Body of pancreas (tissue), 4 donors: ENCODE measurements at regions not wholly inside any gene's neighbourhood (a gene's known extent, or its start where the extent isn't known, plus 50 kb on each side); places are given as distances from the start of the nearest gene placed in this dataset.

Source experiments
- POLR2A ChIP-seq, 3 donors: fragments of 450-650 bp; IDR thresholded peaks; one replicate each; pipeline ENCODE4 v1.6.1; 2016; ENCODE audit warnings: antibody characterized with exemption in 3 of 3, mild to moderate bottlenecking in 2 of 3
- TF ChIP-seq, protein P1 (sequence below), 7 experiments: fragments of 450-650 bp in 4 of 7; fragments of 200-600 bp in 3 of 7; sonication (generic) in 3 of 7; IDR thresholded peaks; one replicate each; pipeline ENCODE4 v1.5.1; 2016 to 2019; ENCODE audit warnings: antibody characterized with exemption in 7 of 7

DNA sequence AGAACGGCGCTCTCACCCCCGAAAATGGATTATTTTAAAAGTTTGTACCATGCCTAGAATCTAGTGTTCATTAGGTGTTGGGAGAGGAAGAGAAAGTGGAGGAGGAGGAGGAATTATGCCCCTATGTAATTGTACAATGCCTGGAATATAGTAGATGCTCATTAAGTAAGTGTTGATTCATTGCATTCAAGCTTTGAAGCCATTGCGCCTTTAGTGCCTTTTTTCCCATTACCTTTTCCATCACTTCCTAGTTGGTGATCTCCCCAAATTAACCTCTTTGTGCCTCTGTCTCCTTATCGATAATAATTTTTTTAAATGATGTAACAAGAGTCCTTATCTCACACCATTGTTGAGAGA lies 220.7 kb upstream of the PRICKLE2 start:
- TF ChIP-seq, protein P1, sequence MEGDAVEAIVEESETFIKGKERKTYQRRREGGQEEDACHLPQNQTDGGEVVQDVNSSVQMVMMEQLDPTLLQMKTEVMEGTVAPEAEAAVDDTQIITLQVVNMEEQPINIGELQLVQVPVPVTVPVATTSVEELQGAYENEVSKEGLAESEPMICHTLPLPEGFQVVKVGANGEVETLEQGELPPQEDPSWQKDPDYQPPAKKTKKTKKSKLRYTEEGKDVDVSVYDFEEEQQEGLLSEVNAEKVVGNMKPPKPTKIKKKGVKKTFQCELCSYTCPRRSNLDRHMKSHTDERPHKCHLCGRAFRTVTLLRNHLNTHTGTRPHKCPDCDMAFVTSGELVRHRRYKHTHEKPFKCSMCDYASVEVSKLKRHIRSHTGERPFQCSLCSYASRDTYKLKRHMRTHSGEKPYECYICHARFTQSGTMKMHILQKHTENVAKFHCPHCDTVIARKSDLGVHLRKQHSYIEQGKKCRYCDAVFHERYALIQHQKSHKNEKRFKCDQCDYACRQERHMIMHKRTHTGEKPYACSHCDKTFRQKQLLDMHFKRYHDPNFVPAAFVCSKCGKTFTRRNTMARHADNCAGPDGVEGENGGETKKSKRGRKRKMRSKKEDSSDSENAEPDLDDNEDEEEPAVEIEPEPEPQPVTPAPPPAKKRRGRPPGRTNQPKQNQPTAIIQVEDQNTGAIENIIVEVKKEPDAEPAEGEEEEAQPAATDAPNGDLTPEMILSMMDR (IDR thresholded peaks at IDR 0.05) = no peak
- no peak for TF ChIP-seq POLR2A (IDR thresholded peaks at IDR 0.05)
